ENCODE measurements at regions not wholly inside any gene's neighbourhood (a gene's known extent, or its start where the extent isn't known, plus 50 kb on each side); places are given as distances from the start of the nearest gene placed in this dataset.
A peak's percentile ranks its signal among the peaks of the same experiment; 100 is the strongest.

DNA sequence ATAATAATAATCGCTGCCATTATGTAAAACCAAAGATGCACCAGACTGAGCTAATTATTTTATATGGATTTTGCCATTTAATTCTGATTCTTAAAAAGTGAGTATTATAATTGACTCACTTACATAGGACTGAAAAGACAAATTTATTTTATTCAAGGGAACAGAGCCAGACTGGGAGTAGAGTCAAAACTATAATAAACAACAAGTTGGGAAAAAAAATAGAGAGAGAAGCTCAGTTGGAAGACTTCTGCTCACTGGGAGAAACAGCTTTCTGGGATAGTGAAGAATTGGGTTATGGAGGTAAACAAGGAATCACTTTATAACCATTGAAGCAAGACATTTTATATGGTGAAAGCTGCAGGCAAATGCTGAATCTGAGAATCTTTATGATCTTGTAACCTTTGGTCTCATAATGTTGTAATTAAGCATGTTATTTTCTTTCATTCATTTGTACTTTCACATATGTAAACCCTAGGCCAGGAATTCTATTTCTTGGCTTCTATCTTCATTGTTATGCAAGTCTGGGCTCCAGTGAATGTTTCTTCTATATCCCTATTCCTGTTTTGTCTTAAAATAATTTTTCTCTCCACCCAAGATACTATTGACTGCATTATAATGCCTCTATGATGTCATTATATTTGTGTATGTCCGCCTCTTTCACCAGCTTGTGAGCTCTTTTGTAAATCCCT, 725.3 kb upstream of the CCDC179 start:
- H3K9me3 ChIP-seq (ENCODE audit: control insufficient read depth, insufficient read depth, low read length): no peaks in the 10 kb centered on the region; the same call in 1 of the 2 replicates
- H3K4me1 ChIP-seq (ENCODE audit: control insufficient read depth, low read length): peaks cover 41% of the 10 kb centered on the region
- H3K9me2 ChIP-seq (replicated peaks; ENCODE audit: control insufficient read depth, low read length): no peaks in the 10 kb centered on the region
- peak overlapping the region; percentile 33 for H3K4me2 ChIP-seq (ENCODE audit: low read length)
- H3F3A ChIP-seq (ENCODE audit: control insufficient read depth, insufficient read depth): no peaks in the 10 kb centered on the region
- peak overlapping the region; percentile 22 for H3K27ac ChIP-seq (ENCODE audit: low read depth, low read length)
- H3K79me2 ChIP-seq (ENCODE audit: control insufficient read depth, low read length): no peaks in the 10 kb centered on the region
- no peaks in the 10 kb centered on the region for H3K27me3 ChIP-seq (ENCODE audit: control insufficient read depth, low read length)
- 0 out of 2 replicates have a peak overlapping the region, but pooled peaks have one; percentile 6 for H3K4me3 ChIP-seq (ENCODE audit: low read length)
- H4K20me1 ChIP-seq (ENCODE audit: control insufficient read depth, insufficient read depth, low read depth, low read length): no peaks in the 10 kb centered on the region
- peaks cover 4% of the 10 kb centered on the region for H3K36me3 ChIP-seq (ENCODE audit: control insufficient read depth, low read length)
- TF ChIP-seq EZH2phosphoT487 (IDR thresholded peaks at IDR 0.05; ENCODE audit: borderline replicate concordance, low read length): no peak
- TF ChIP-seq, protein P1, sequence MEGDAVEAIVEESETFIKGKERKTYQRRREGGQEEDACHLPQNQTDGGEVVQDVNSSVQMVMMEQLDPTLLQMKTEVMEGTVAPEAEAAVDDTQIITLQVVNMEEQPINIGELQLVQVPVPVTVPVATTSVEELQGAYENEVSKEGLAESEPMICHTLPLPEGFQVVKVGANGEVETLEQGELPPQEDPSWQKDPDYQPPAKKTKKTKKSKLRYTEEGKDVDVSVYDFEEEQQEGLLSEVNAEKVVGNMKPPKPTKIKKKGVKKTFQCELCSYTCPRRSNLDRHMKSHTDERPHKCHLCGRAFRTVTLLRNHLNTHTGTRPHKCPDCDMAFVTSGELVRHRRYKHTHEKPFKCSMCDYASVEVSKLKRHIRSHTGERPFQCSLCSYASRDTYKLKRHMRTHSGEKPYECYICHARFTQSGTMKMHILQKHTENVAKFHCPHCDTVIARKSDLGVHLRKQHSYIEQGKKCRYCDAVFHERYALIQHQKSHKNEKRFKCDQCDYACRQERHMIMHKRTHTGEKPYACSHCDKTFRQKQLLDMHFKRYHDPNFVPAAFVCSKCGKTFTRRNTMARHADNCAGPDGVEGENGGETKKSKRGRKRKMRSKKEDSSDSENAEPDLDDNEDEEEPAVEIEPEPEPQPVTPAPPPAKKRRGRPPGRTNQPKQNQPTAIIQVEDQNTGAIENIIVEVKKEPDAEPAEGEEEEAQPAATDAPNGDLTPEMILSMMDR (IDR thresholded peaks at IDR 0.05; ENCODE audit: low read depth, low read length, poor library complexity, severe bottlenecking): no peak

- no peaks in the 10 kb centered on the region for H3K27me3 ChIP-seq (ENCODE audit: control insufficient read depth, low read length)
- H3K9me3 ChIP-seq (ENCODE audit: control insufficient read depth, insufficient read depth, low read length): no peaks in the 10 kb centered on the region; the same call in 1 of the 2 replicates
- no peaks in the 10 kb centered on the region for H4K20me1 ChIP-seq (ENCODE audit: control insufficient read depth, insufficient read depth, low read depth, low read length)
- peaks cover 35% of the 10 kb centered on the region for H3K4me1 ChIP-seq (ENCODE audit: control insufficient read depth, low read length)
- no peak overlapping the region for H3K4me3 ChIP-seq (ENCODE audit: low read length)
- no peak overlapping the region for H3K27ac ChIP-seq (ENCODE audit: low read depth, low read length)
- H3F3A ChIP-seq (ENCODE audit: control insufficient read depth, insufficient read depth): no peaks in the 10 kb centered on the region
- H3K4me2 ChIP-seq (ENCODE audit: low read length): peak overlapping the region; percentile 33; the same call in 1 of the 2 replicates
- H3K36me3 ChIP-seq (ENCODE audit: control insufficient read depth, low read length): no peaks in the 10 kb centered on the region
- H3K79me2 ChIP-seq (ENCODE audit: control insufficient read depth, low read length): no peaks in the 10 kb centered on the region
- TF ChIP-seq EZH2phosphoT487 (IDR thresholded peaks at IDR 0.05; ENCODE audit: borderline replicate concordance, low read length): no peak
- TF ChIP-seq, protein P1 (IDR thresholded peaks at IDR 0.05; ENCODE audit: low read depth, low read length, poor library complexity, severe bottlenecking): no peak
- no peaks in the 10 kb centered on the region for H3K9me2 ChIP-seq (replicated peaks; ENCODE audit: control insufficient read depth, low read length)
These were observed 725.9 kb upstream of the CCDC179 start for GRCh38 chr11:23586173-23586572.

GRCh38 chr11:23590596-23591308, 730.5 kb upstream of the CCDC179 start:
- H3F3A ChIP-seq (ENCODE audit: control insufficient read depth, insufficient read depth): no peaks in the 10 kb centered on the region

More at GRCh38 chr11:23590596-23591308, 730.5 kb upstream of the CCDC179 start:
- no peak overlapping the region for H3K4me3 ChIP-seq (ENCODE audit: low read length)
- H3K27ac ChIP-seq (ENCODE audit: low read depth, low read length): no peak overlapping the region
- no peaks in the 10 kb centered on the region for H3K79me2 ChIP-seq (ENCODE audit: control insufficient read depth, low read length)
- H3K36me3 ChIP-seq (ENCODE audit: control insufficient read depth, low read length): no peaks in the 10 kb centered on the region
- no peak overlapping the region for H3K4me2 ChIP-seq (ENCODE audit: low read length)
- H3K4me1 ChIP-seq (ENCODE audit: control insufficient read depth, low read length): peaks cover 9% of the 10 kb centered on the region
- no peaks in the 10 kb centered on the region for H3K9me2 ChIP-seq (replicated peaks; ENCODE audit: control insufficient read depth, low read length)
- no peaks in the 10 kb centered on the region for H4K20me1 ChIP-seq (ENCODE audit: control insufficient read depth, insufficient read depth, low read depth, low read length)
- no peaks in the 10 kb centered on the region for H3K27me3 ChIP-seq (ENCODE audit: control insufficient read depth, low read length)
- no peak for TF ChIP-seq EZH2phosphoT487 (IDR thresholded peaks at IDR 0.05; ENCODE audit: borderline replicate concordance, low read length)
- TF ChIP-seq, protein P1 (IDR thresholded peaks at IDR 0.05; ENCODE audit: low read depth, low read length, poor library complexity, severe bottlenecking): no peak
- H3K9me3 ChIP-seq (ENCODE audit: control insufficient read depth, insufficient read depth, low read length): no peaks in the 10 kb centered on the region; the same call in 1 of the 2 replicates

Data from DOHH2 (cell line).